Astrocyte (in vitro differentiated cells and primary cell): ENCODE measurements at regions not wholly inside any gene's neighbourhood (a gene's known extent, or its start where the extent isn't known, plus 50 kb on each side); places are given as distances from the start of the nearest gene placed in this dataset.
"Not testable (repeated sequence)": the region's sequence is repeated elsewhere in the genome, so short reads cannot be mapped to it uniquely, and the experiment has no call there.

ENCODE experiments used
- DNase-seq: peaks from one replicate; pipeline ENCODE4 v3.0.0-alpha.2; 2010; ENCODE audit warnings: low read depth
- FAIRE-seq: peaks from 2 replicates; lab custom pipeline; 2011; peaks lifted over from hg19 to GRCh38; lab: Jason Lieb, UNC
- H2AFZ ChIP-seq: 2 replicates; pipeline ENCODE4 v1.6.0; 2012; ENCODE audit warnings: low read depth, low read length, inconsistent platforms
- H3K27ac ChIP-seq: 2 replicates; pipeline ENCODE4 v1.5.1; 2011; ENCODE audit warnings: low read depth, low read length, inconsistent platforms
- H3K27me3 ChIP-seq: 2 replicates; pipeline ENCODE4 v1.6.0; 2011; ENCODE audit warnings: low read length, inconsistent platforms; ENCODE audit not compliant: insufficient read depth
- H3K36me3 ChIP-seq: 2 replicates; pipeline ENCODE4 v1.5.1; 2011; ENCODE audit warnings: low read length, inconsistent platforms; ENCODE audit not compliant: insufficient read depth
- H3K4me1 ChIP-seq: 2 replicates; pipeline ENCODE4 v1.5.1; 2011; ENCODE audit warnings: low read length, inconsistent platforms; ENCODE audit not compliant: insufficient read depth
- H3K4me2 ChIP-seq: 2 replicates; pipeline ENCODE4 v1.6.0; 2012; ENCODE audit warnings: low read length, inconsistent platforms
- H3K4me3 ChIP-seq: 2 replicates; pipeline ENCODE4 v1.5.1; 2011; ENCODE audit warnings: low read depth, mild to moderate bottlenecking, low read length, inconsistent platforms; ENCODE audit not compliant: insufficient read depth
- H3K79me2 ChIP-seq: 2 replicates; pipeline ENCODE4 v1.6.0; 2012; ENCODE audit warnings: mild to moderate bottlenecking, low read length, inconsistent platforms; ENCODE audit not compliant: insufficient read depth
- H3K9ac ChIP-seq: 2 replicates; pipeline ENCODE4 v1.6.0; 2012; ENCODE audit warnings: mild to moderate bottlenecking, low read length, inconsistent platforms
- H3K9me3 ChIP-seq: 2 replicates; pipeline ENCODE4 v1.5.1; 2012; ENCODE audit warnings: low read depth, mild to moderate bottlenecking, low read length, inconsistent platforms; ENCODE audit not compliant: insufficient read depth
- H4K20me1 ChIP-seq: 2 replicates; pipeline ENCODE4 v1.6.0; 2012; ENCODE audit warnings: low read length, inconsistent platforms; ENCODE audit not compliant: insufficient read depth
- H3K27ac Mint-ChIP-seq: one replicate; pipeline ENCODE4 v1.8.0; 2021; ENCODE audit warnings: mild to moderate bottlenecking, mixed read lengths; ENCODE audit not compliant: unreplicated experiment
- H3K27me3 Mint-ChIP-seq: one replicate; pipeline ENCODE4 v1.8.0; 2021; ENCODE audit warnings: low read depth, mixed read lengths; ENCODE audit not compliant: unreplicated experiment
- H3K36me3 Mint-ChIP-seq: one replicate; pipeline ENCODE4 v1.8.0; 2021; ENCODE audit warnings: low read depth, mixed read lengths; ENCODE audit not compliant: unreplicated experiment
- H3K4me1 Mint-ChIP-seq: one replicate; pipeline ENCODE4 v1.8.0; 2021; ENCODE audit warnings: low read depth, mixed read lengths; ENCODE audit not compliant: unreplicated experiment
- H3K4me3 Mint-ChIP-seq: one replicate; pipeline ENCODE4 v1.8.0; 2021; ENCODE audit warnings: mild to moderate bottlenecking, moderate library complexity, mixed read lengths; ENCODE audit not compliant: unreplicated experiment
- H3K9me3 Mint-ChIP-seq: one replicate; pipeline ENCODE4 v1.8.0; 2021; ENCODE audit warnings: mild to moderate bottlenecking, mixed read lengths; ENCODE audit not compliant: unreplicated experiment

DNA sequence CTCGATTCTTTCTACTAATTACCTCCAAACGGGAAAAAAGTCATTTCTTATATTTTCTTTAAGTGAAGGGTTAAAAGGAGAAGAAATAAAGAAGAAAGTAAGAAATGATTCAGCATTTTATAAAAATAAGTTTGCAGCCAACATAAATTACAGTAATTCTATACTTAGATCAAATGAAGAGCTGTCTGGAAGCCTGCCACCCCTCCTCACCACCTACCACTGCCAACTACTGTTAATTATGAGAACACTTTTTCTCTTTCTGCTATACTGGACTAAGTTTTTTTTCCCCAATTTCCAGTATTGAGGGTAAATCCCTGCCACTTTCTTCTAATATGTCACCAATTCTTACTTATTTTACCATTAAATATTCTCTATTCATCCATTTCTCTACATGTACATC lies 1030.1 kb downstream of the PRIM2 start:
- H3K27ac Mint-ChIP-seq, H3K9me3 ChIP-seq, H3K4me2 ChIP-seq, H3K4me1 Mint-ChIP-seq, H3K27me3 ChIP-seq, H3K4me3 Mint-ChIP-seq, H3K9ac ChIP-seq, H3K36me3 ChIP-seq, H3K4me3 ChIP-seq, DNase-seq, H3K36me3 Mint-ChIP-seq, FAIRE-seq, H3K27me3 Mint-ChIP-seq, H3K79me2 ChIP-seq, H3K9me3 Mint-ChIP-seq, H3K4me1 ChIP-seq, H4K20me1 ChIP-seq, H2AFZ ChIP-seq, H3K27ac ChIP-seq: not testable (repeated sequence)

- H3K27me3 Mint-ChIP-seq, H3K36me3 ChIP-seq, H3K36me3 Mint-ChIP-seq, H3K79me2 ChIP-seq, H3K9me3 Mint-ChIP-seq, H3K4me3 ChIP-seq, H3K4me1 Mint-ChIP-seq, H3K9me3 ChIP-seq, H3K27me3 ChIP-seq, H3K4me3 Mint-ChIP-seq, H3K9ac ChIP-seq, H3K4me2 ChIP-seq, H3K4me1 ChIP-seq, H4K20me1 ChIP-seq, DNase-seq, H2AFZ ChIP-seq, H3K27ac Mint-ChIP-seq, H3K27ac ChIP-seq: not testable (repeated sequence)
- FAIRE-seq: peak; percentile 41
These were observed 1034.2 kb downstream of the PRIM2 start for GRCh38 chr6:58351619-58352018.

- H4K20me1 ChIP-seq, H3K36me3 Mint-ChIP-seq, FAIRE-seq, H3K27me3 Mint-ChIP-seq, H3K4me1 ChIP-seq, H3K9ac ChIP-seq, H3K27ac Mint-ChIP-seq, H2AFZ ChIP-seq, H3K36me3 ChIP-seq, H3K4me3 ChIP-seq, DNase-seq, H3K27ac ChIP-seq, H3K4me1 Mint-ChIP-seq, H3K27me3 ChIP-seq, H3K4me2 ChIP-seq, H3K4me3 Mint-ChIP-seq, H3K9me3 Mint-ChIP-seq, H3K9me3 ChIP-seq, H3K79me2 ChIP-seq: not testable (repeated sequence)
These were observed 1041.0 kb downstream of the PRIM2 start for GRCh38 chr6:58358452-58358851.

DNA sequence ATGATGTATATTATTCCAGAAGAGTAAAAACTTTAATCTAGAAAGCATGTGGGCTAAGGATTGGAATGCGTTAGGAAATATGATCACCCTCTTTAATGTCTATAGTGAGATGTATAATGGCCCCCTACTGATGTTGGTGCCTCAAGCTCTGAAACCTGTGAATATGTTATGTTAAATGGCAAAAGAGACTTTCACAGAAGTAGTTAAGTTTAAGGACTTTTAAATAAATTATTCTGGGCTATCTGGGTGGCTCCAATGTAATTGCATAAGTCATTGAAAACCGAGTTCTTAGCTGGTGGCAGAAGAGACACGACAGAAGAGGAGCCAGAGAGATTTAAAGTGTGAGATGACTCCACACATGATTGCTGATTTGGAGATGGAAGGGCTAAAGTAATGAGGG lies 1048.4 kb downstream of the PRIM2 start:
- H3K9me3 Mint-ChIP-seq, H3K79me2 ChIP-seq, H3K4me1 Mint-ChIP-seq, H3K4me3 Mint-ChIP-seq, H4K20me1 ChIP-seq, H3K27ac Mint-ChIP-seq, H2AFZ ChIP-seq, H3K27ac ChIP-seq, H3K9me3 ChIP-seq, H3K36me3 ChIP-seq, H3K4me3 ChIP-seq, H3K4me1 ChIP-seq, FAIRE-seq, DNase-seq, H3K4me2 ChIP-seq, H3K36me3 Mint-ChIP-seq, H3K27me3 Mint-ChIP-seq, H3K9ac ChIP-seq, H3K27me3 ChIP-seq: not testable (repeated sequence)

DNA sequence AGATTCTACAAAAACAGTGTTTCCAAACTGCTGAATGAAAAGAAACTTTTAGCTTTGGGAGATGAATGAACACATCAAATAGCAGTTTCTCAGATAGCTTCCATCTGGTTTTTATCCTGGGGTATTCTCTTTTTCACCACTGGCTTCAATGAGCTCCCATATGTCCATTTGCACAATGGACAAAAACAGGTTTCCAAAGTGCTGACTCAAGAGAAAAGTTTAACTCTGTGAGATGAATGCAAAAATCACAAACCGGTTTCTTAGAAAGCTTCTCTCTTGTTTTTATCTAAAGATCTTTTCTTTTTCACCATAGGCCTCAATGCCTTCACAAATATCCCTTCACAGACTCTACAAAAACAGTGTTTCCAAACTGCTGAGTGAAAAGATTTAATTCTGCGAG lies 1089.2 kb downstream of the PRIM2 start:
- H3K27ac ChIP-seq, H3K27ac Mint-ChIP-seq, H2AFZ ChIP-seq, H3K4me2 ChIP-seq, H3K9me3 ChIP-seq, FAIRE-seq, H4K20me1 ChIP-seq, H3K9ac ChIP-seq, H3K27me3 ChIP-seq, DNase-seq, H3K79me2 ChIP-seq, H3K4me3 ChIP-seq, H3K36me3 ChIP-seq, H3K4me3 Mint-ChIP-seq, H3K27me3 Mint-ChIP-seq, H3K4me1 ChIP-seq, H3K4me1 Mint-ChIP-seq, H3K36me3 Mint-ChIP-seq: not testable (repeated sequence)
- peaks cover 17% of the 10 kb centered on the region for H3K9me3 Mint-ChIP-seq
